ENCODE measurements at regions not wholly inside any gene's neighbourhood (a gene's known extent, or its start where the extent isn't known, plus 50 kb on each side); places are given as distances from the start of the nearest gene placed in this dataset.
A peak's percentile ranks its signal among the peaks of the same experiment; 100 is the strongest.

DNA sequence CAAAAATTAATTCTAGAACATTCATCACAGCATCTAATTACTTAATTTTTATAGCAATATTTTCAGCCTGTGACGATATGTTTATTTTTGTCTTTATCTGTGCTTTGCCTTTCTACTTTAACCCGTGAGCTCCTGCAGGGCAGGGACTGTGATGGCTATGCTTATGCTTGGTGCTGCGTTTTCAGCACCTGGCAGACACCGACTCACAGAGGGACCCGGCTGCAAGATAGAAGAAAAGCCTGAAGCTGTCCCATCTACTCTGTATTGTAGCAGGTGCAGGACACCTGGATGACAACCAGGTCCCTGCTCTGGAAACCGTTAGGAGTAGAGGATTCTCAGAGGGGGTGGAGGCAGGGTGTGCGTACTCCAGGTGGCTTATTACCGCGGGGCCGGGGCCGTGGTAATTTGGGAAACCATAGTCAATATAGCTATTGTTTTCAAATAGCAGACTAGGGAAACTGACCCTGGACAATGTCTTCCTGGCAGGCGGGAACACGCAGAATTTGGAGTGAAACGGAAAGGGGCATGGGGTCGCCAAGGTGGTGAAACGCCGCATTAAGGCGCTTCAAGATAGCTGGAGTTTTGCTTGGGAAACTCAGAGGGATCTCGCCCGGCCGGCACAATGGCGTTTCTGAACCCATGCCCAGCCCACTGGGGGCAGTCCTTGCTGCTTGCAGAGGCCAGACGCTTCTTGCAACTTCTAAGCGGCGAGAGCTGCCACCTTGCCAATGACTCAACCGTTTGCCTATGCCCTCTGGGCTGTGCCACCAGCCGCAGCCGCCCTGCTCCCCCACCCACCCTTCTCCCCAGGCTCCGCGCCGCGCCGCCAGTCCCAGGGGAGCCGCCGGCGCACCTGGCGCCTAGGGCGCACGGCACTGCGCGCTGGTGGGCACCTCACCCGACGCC lies 140.1 kb upstream of the PALM2AKAP2 start (continued):
- no peak for TF ChIP-seq ATF3 (IDR thresholded peaks at IDR 0.05; ENCODE audit: insufficient read depth, low read depth, low read length)
- TF ChIP-seq KDM1A (IDR thresholded peaks at IDR 0.05; ENCODE audit: borderline replicate concordance, low read length), result 0 out of 2 replicates have a peak, but pooled peaks have one; percentile 22
- TF ChIP-seq RBBP5 (IDR thresholded peaks at IDR 0.05; ENCODE audit: borderline replicate concordance, low read depth, low read length), result no peak
- TF ChIP-seq SIRT6 (IDR thresholded peaks at IDR 0.05; ENCODE audit: low read length), result no peak
- TF ChIP-seq CHD1 (IDR thresholded peaks at IDR 0.05; ENCODE audit: low read depth, low read length), result no peak
- TF ChIP-seq MAFK (IDR thresholded peaks at IDR 0.05; ENCODE audit: low read depth, low read length), result no peak
- no peak for TF ChIP-seq NANOG (IDR thresholded peaks at IDR 0.05; ENCODE audit: insufficient read depth, low read depth, low read length, poor library complexity, severe bottlenecking)
- no peak for TF ChIP-seq BACH1 (IDR thresholded peaks at IDR 0.05; ENCODE audit: low read length)
- no peak for TF ChIP-seq GTF2F1 (IDR thresholded peaks at IDR 0.05; ENCODE audit: borderline replicate concordance, low read depth, low read length)
